Neural cell (in vitro differentiated cells): ENCODE measurements at regions not wholly inside any gene's neighbourhood (a gene's known extent, or its start where the extent isn't known, plus 50 kb on each side); places are given as distances from the start of the nearest gene placed in this dataset.

Experiments used
- H2AFZ ChIP-seq: fragments of 200-600, 300-800 bp; sonication (generic), shearing (Covaris generic); 2 replicates; pipeline ENCODE4 v1.6.0; 2014; ENCODE audit warnings: low read depth, mild to moderate bottlenecking, antibody characterized with exemption, low read length, moderate library complexity
- H3F3A ChIP-seq: fragments of 200-600 bp; shearing (Covaris generic); 2 replicates; pipeline ENCODE4 v1.6.1; 2016; ENCODE audit warnings: mild to moderate bottlenecking, moderate library complexity, mixed read lengths, antibody characterized with exemption, low read length; ENCODE audit not compliant: insufficient read depth, poor library complexity, severe bottlenecking
- H3K27ac ChIP-seq: fragments of 200-600, 300-800 bp; sonication (generic), shearing (Covaris generic); 2 replicates; pipeline ENCODE4 v1.5.1; 2014; ENCODE audit warnings: mild to moderate bottlenecking, low read length, moderate library complexity
- H3K27me3 ChIP-seq: fragments of 300-800, 200-600 bp; sonication (generic), shearing (Covaris generic); 2 replicates; pipeline ENCODE4 v1.6.0; 2014; ENCODE audit warnings: mild to moderate bottlenecking, low read depth, low read length, moderate library complexity; ENCODE audit not compliant: insufficient read depth
- H3K36me3 ChIP-seq: fragments of 300-800, 200-600 bp; sonication (generic), shearing (Covaris generic); 2 replicates; pipeline ENCODE4 v1.5.1; 2014; ENCODE audit warnings: mild to moderate bottlenecking, antibody characterized with exemption, low read length, moderate library complexity; ENCODE audit not compliant: insufficient read depth
- H3K4me2 ChIP-seq: fragments of 300-800, 200-600 bp; sonication (generic), shearing (Covaris generic); 2 replicates; pipeline ENCODE4 v1.6.0; 2014; ENCODE audit warnings: mild to moderate bottlenecking, low read length
- H3K4me3 ChIP-seq: fragments of 300-800, 200-600 bp; sonication (generic), shearing (Covaris generic); 2 replicates; pipeline ENCODE4 v1.5.1; 2014; ENCODE audit warnings: mild to moderate bottlenecking, low read length, moderate library complexity
- H3K79me2 ChIP-seq: fragments of 200-600 bp; shearing (Covaris generic); replicated peaks from 2 replicates; pipeline ENCODE4 v1.6.0; 2014; ENCODE audit warnings: mild to moderate bottlenecking, low read length, moderate library complexity; ENCODE audit not compliant: insufficient read depth
- H3K9ac ChIP-seq: fragments of 300-800, 200-600 bp; sonication (generic), shearing (Covaris generic); 2 replicates; pipeline ENCODE4 v1.6.1; 2016; ENCODE audit warnings: mild to moderate bottlenecking, low read length, mixed read lengths
- H3K9me2 ChIP-seq: fragments of 200-600 bp; shearing (Covaris generic); 2 replicates; pipeline ENCODE4 v1.6.1; 2016; ENCODE audit warnings: mild to moderate bottlenecking, low read length, mixed read lengths; ENCODE audit not compliant: insufficient read depth
- H3K9me3 ChIP-seq: fragments of 200-600, 300-800 bp; sonication (generic), shearing (Covaris generic); 2 replicates; pipeline ENCODE4 v1.6.1; 2016; ENCODE audit warnings: mild to moderate bottlenecking, mixed run types, low read length, moderate library complexity, mixed read lengths
- H4K20me1 ChIP-seq: fragments of 200-600 bp; shearing (Covaris generic); 2 replicates; pipeline ENCODE4 v1.6.1; 2016; ENCODE audit warnings: mild to moderate bottlenecking, mixed run types; ENCODE audit not compliant: insufficient read depth
- CTCF ChIP-seq: fragments of 450-650 bp; IDR thresholded peaks from 2 replicates; pipeline ENCODE4 v1.5.1; 2014; ENCODE audit warnings: antibody characterized with exemption, mild to moderate bottlenecking, moderate library complexity; ENCODE audit not compliant: poor library complexity, severe bottlenecking
- EP300 ChIP-seq: fragments of 450-650 bp; conservative IDR thresholded peaks from 2 replicates; pipeline ENCODE4 v1.6.1; 2014; ENCODE audit warnings: antibody characterized with exemption, mild to moderate bottlenecking, moderate library complexity; ENCODE audit not compliant: poor library complexity, severe bottlenecking
- EZH2 ChIP-seq: fragments of 200-600, 300-800 bp; shearing (Covaris generic), sonication (generic); IDR thresholded peaks from 2 replicates; pipeline ENCODE4 v1.6.1; 2014; ENCODE audit warnings: antibody characterized with exemption, low read length, borderline replicate concordance, mild to moderate bottlenecking; ENCODE audit not compliant: insufficient read depth, poor library complexity, severe bottlenecking
- MXI1 ChIP-seq: fragments of 450-650 bp; conservative IDR thresholded peaks from 2 replicates; pipeline ENCODE4 v1.6.1; 2014; ENCODE audit warnings: antibody characterized with exemption, mild to moderate bottlenecking; ENCODE audit not compliant: poor library complexity, severe bottlenecking
- POLR2AphosphoS5 ChIP-seq: IDR thresholded peaks from 2 replicates; pipeline ENCODE4 v1.6.1; 2012
- RAD21 ChIP-seq: fragments of 450-650 bp; conservative IDR thresholded peaks from 2 replicates; pipeline ENCODE4 v1.6.1; 2014; ENCODE audit warnings: antibody characterized with exemption, mild to moderate bottlenecking, moderate library complexity
- REST ChIP-seq: IDR thresholded peaks from 2 replicates; pipeline ENCODE4 v1.6.1; 2012; ENCODE audit warnings: borderline replicate concordance
- SMC3 ChIP-seq: fragments of 450-650 bp; conservative IDR thresholded peaks from 2 replicates; pipeline ENCODE4 v1.6.1; 2014; ENCODE audit warnings: antibody characterized with exemption, mild to moderate bottlenecking, moderate library complexity; ENCODE audit not compliant: poor library complexity
- TAF1 ChIP-seq: IDR thresholded peaks from 2 replicates; pipeline ENCODE4 v1.6.1; 2012; ENCODE audit warnings: low read depth

DNA sequence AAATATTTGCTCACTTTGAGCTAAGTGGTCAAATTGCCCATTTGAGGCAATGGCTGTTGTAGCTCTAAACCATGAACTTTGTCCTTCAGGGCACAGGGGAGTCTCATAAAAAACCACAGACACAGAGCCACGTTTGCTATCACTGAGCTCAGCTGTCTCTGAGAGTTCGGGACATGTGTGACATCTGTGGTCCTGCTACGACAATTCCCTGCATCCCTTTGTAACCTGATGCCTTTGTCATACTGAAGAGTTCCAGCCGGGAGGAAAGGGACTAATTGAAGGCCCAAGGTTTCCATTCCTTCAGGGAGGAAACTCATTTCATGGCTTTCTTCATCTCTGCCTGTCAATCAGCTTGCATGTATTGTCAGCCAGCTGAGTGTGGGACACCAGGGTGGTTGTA is 599.4 kb upstream of the CDH5 start:
- H3K36me3 ChIP-seq = no peaks in the 10 kb centered on the region
- no peaks in the 10 kb centered on the region for H3K9me2 ChIP-seq
- no peaks in the 10 kb centered on the region for H3K27me3 ChIP-seq
- no peak overlapping the region for H3K4me2 ChIP-seq
- H2AFZ ChIP-seq = no peak overlapping the region
- H3K4me3 ChIP-seq = no peak overlapping the region
- H4K20me1 ChIP-seq = no peaks in the 10 kb centered on the region
- no peaks in the 10 kb centered on the region for H3K79me2 ChIP-seq
- H3K9ac ChIP-seq = no peak overlapping the region
- no peaks in the 10 kb centered on the region for H3F3A ChIP-seq
- peaks cover 7% of the 10 kb centered on the region for H3K9me3 ChIP-seq
- peak overlapping the region; percentile 22 for H3K27ac ChIP-seq
- no peak for TF ChIP-seq TAF1
- TF ChIP-seq SMC3 = no peak
- no peak for TF ChIP-seq EZH2
- TF ChIP-seq RAD21 = no peak
- peak; percentile 39 for TF ChIP-seq POLR2AphosphoS5
- TF ChIP-seq REST = peak; percentile 79
- peak; percentile 24 for TF ChIP-seq EP300
- TF ChIP-seq CTCF = no peak
- TF ChIP-seq MXI1 = no peak

DNA sequence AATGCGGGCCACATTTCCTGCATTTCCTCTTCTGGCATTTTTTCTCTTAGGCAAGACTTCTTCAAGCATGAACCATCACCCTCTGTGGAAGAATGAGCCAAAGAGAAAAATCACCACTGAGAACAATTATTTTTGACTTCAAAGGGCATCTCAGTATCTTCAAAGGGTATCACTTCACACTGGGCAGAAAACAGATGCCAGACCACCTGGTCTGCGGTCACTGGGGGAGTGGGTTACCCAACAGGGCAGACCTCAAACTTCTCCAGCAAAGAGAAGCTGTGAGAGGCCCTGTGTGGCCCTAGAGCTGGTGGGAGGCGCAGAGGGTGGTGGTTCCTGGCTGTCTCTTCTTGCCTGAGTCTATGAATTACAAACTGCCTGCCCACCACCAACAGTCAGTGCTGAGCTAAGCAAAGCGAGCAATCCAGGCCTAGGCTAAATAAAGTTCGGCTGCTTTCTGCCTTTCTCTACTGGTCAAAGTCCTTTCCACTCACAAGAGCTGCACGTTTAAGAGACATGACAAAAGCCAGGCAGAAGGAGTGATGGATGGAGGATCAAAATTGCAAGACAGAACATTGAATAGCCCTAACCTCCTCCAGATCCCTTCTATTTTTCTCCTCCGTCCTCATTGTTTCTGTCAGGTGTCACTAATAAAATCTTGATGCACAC is 602.7 kb upstream of the CDH5 start:
- Histone ChIP-seq H3K4me2 (no peak overlapping the region), H3K9ac (no peak overlapping the region), H3F3A (no peaks in the 10 kb centered on the region), H3K79me2 (no peaks in the 10 kb centered on the region), H3K36me3 (no peaks in the 10 kb centered on the region), H3K9me2 (no peaks in the 10 kb centered on the region), H3K4me3 (no peak overlapping the region), H2AFZ (no peak overlapping the region), H3K9me3 (no peaks in the 10 kb centered on the region), H3K27ac (no peak overlapping the region), H4K20me1 (no peaks in the 10 kb centered on the region), H3K27me3 (no peaks in the 10 kb centered on the region)
- TF ChIP-seq RAD21 (no peak), SMC3 (no peak), CTCF (no peak), EZH2 (no peak), REST (no peak), POLR2AphosphoS5 (no peak), EP300 (no peak), TAF1 (no peak), MXI1 (no peak)
